RWPE1 (cell line): ENCODE measurements at regions not wholly inside any gene's neighbourhood (a gene's known extent, or its start where the extent isn't known, plus 50 kb on each side); places are given as distances from the start of the nearest gene placed in this dataset.

Source experiments
- CTCF ChIA-PET: fragments of 350-600 bp; sonication (Branson Sonifier 250); formaldehyde crosslinking; extraction: SDS; loops from one replicate; lab custom pipeline; 2021; lab: Yijun Ruan, JAX
- POLR2A ChIA-PET: fragments of 400-600 bp; formaldehyde crosslinking; extraction: SDS; loops from one replicate; lab custom pipeline; 2020; ENCODE audit warnings: antibody characterized with exemption; ENCODE audit not compliant: low non-redundant PET; lab: Yijun Ruan, JAX
- DNase-seq: peaks from one replicate; pipeline ENCODE4 v3.0.0; 2012; ENCODE audit warnings: low spot score
- H3K27ac ChIP-seq: fragments of 450-650 bp; 2 replicates; pipeline ENCODE4 v1.5.1; 2017
- TF ChIP-seq, protein P1 (sequence below): fragments of 450-650 bp; conservative IDR thresholded peaks from 2 replicates; pipeline ENCODE4 v1.5.1; 2017; ENCODE audit warnings: low read depth, mild to moderate bottlenecking

DNA sequence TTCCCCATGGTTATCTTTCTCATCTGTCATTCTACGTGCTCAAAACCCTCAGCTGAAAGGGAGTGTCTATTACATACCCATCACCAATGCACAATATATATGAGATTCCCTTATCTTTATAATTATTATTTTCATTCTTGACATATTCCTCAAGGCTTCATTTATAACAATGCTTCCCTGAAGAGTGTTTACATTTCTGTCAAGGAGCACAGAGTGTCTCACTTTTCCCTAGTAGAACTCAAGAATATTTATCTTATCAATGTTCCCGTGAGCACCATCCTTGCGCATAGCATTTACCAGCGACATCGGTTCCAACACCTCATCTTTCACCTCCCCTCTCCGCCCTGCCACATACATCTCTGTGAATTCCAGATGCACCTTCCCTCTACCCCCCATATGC is 250.6 kb downstream of the PLA2G4A start:
- ChIA-PET CTCF (no interaction called here), POLR2A (no interaction called here)
- DNase-seq, result no peak
- TF ChIP-seq, protein P1, sequence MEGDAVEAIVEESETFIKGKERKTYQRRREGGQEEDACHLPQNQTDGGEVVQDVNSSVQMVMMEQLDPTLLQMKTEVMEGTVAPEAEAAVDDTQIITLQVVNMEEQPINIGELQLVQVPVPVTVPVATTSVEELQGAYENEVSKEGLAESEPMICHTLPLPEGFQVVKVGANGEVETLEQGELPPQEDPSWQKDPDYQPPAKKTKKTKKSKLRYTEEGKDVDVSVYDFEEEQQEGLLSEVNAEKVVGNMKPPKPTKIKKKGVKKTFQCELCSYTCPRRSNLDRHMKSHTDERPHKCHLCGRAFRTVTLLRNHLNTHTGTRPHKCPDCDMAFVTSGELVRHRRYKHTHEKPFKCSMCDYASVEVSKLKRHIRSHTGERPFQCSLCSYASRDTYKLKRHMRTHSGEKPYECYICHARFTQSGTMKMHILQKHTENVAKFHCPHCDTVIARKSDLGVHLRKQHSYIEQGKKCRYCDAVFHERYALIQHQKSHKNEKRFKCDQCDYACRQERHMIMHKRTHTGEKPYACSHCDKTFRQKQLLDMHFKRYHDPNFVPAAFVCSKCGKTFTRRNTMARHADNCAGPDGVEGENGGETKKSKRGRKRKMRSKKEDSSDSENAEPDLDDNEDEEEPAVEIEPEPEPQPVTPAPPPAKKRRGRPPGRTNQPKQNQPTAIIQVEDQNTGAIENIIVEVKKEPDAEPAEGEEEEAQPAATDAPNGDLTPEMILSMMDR, result no peak
- no peak overlapping the region for H3K27ac ChIP-seq

DNA sequence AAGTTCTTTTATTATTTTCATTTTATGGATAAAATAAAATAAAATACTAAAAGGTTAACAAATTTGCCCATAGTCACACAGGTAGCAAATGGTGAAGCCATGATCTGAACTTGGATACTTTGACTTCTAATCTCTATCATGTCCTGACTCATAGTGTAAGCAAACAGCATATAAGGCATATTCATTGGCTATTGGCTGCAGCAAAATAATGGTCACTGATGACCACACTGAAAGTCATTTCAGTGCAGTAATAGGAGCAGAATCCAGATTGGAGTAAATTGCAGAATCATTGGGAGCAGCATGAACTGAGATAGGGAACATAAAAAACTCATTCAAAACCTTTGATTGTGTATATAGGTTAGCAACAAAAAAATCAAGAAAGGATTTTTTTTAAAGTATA is 262.9 kb downstream of the PLA2G4A start:
- TF ChIP-seq, protein P1, result no peak
- no peak overlapping the region for H3K27ac ChIP-seq
- ChIA-PET CTCF (no interaction called here), POLR2A (interaction anchor here (0.7 kb wide), 1 partner anchor 120 kb away, joined by 3 read pairs; no protein-coding TSS in a partner anchor)
- DNase-seq, result no peak

DNA sequence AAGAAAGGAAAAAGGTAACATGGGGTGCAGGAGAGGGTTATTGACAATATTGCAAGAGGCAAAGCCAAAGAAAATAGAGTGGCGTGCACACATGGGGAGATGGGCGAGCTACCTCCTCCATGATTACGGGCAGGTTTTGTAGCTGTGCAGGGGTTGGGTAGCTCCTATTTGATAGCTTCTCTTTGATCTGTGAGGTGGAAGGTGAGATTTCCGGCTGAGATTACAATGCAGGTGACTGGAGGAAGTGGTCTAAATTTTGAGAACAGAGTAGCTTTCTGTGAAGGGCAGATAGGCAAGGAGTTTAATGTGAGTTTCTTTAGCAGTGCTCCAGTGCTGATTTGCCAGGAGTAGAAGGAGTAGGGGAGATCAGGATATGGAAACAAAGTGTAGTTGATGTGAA is 263.4 kb downstream of the PLA2G4A start:
- ChIA-PET POLR2A (interaction anchor here (0.7 kb wide), 1 partner anchor 119 kb away, joined by 3 read pairs; no protein-coding TSS in a partner anchor), CTCF (no interaction called here)
- H3K27ac ChIP-seq, result no peak overlapping the region
- TF ChIP-seq, protein P1, result no peak
- DNase-seq, result no peak

DNA sequence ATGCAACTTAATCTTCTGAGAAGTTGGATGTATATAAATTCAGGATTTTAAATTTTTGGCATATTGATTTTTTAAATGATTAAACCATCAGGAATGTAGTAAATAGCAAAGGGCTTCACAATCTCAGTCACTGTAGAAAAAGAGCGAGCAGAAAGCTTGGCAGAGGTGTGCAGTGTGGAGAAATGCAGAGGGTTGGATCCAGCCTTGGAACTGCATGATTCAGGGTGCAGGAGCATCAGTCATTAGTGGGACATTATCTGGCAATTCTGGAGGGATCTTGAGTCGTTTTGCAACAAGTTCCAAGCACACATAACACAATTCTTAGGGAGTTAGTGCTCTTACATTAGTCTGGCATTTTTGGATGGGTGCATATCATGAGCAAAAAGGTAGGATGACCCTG is 267.9 kb downstream of the PLA2G4A start:
- TF ChIP-seq, protein P1, result no peak
- DNase-seq, result no peak
- POLR2A ChIA-PET, result no interaction called here
- H3K27ac ChIP-seq, result no peak overlapping the region
- CTCF ChIA-PET, result no interaction called here

DNA sequence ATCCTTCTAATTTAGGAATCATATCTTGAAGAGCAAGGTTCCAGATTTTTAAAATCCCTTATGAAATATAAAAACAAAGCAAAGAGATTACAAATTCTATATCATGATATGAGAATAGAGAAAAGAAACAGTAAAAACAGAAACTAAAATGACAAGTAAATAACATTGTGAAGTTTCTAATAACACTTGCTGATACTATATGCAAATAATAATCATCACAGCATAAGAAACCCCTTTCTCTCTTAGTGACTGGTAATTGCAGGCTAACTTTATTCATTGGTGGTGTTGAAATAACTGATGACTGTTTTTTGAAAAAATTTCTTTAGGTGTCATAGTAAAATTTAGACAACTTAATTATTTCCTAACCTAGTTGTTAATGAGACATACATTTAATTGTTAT is 281.6 kb downstream of the PLA2G4A start:
- TF ChIP-seq, protein P1, result no peak
- DNase-seq, result no peak
- ChIA-PET POLR2A (no interaction called here), CTCF (no interaction called here)
- H3K27ac ChIP-seq, result no peak overlapping the region

DNA sequence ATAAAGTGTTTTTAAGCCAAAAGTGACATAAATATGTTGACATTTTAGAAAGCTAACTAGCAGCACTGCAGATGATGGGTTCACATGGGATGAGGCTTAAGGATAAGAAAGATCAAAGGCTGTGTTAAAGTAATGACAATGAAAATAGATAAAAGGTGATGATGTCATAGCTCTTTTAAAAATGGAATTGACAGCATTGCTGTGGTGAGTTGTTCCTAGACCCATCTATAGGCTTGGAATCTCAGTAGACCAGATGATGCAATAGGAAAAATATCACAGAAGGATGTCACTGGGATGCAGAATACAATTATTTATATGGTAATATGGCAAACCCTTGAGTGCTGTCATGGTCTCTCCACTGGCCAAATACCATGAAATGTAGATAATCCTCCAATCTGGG is 286.0 kb downstream of the PLA2G4A start:
- no peak for DNase-seq
- TF ChIP-seq, protein P1, result no peak
- H3K27ac ChIP-seq, result no peak overlapping the region
- ChIA-PET CTCF (no interaction called here), POLR2A (no interaction called here)

DNA sequence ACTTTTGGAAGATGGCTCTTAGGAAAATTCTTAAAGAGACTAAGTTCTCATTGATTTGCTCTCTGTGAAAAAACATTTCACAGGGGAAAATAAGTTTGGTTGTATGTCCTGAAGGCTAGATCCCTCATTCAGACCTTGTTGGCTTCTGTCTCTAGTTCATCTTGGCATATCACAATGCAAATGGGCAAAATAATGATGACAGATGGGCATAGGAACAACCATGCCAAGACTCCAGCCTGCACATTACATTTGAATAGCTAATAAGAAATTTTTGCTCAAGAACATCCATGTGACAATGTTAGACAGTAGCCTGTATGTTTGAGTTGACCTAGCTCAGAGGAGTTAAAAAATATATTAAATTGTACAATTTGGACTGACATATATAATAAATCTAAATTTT is 292.9 kb downstream of the PLA2G4A start:
- POLR2A ChIA-PET, result no interaction called here
- DNase-seq, result no peak
- no peak overlapping the region for H3K27ac ChIP-seq
- TF ChIP-seq, protein P1, result no peak
- CTCF ChIA-PET, result no interaction called here
